ENCODE measurements at regions not wholly inside any gene's neighbourhood (a gene's known extent, or its start where the extent isn't known, plus 50 kb on each side); places are given as distances from the start of the nearest gene placed in this dataset.

- WGBS, 2 donors, result 89 to 91% methylated on average over 4 of the region's 4 CpGs
- Histone ChIP-seq H3K9ac (ENCODE audit: insufficient read depth in 1 of 2, low read length in 2 of 2) (no peak overlapping the region), H3K4me3 (no peak overlapping the region), H3K27me3 (ENCODE audit: control insufficient read depth in 3 of 3, insufficient read depth in 3 of 3, low read length in 2 of 3) (no peaks in the 10 kb centered on the region), H3K27ac (ENCODE audit: low read depth in 1 of 2, low read length in 1 of 2) (no peak overlapping the region), H3K4me1 (ENCODE audit: control insufficient read depth in 5 of 5, insufficient read depth in 5 of 5, low read length in 5 of 5) (peaks cover 0 to 12% (median 0%) of the 10 kb centered on the region in 5 donors), H3K36me3 (ENCODE audit: control insufficient read depth in 4 of 4, insufficient read depth in 4 of 4, low read length in 4 of 4) (no peaks in the 10 kb centered on the region), H3K9me3 (ENCODE audit: control insufficient read depth in 4 of 4, insufficient read depth in 3 of 4, low read length in 3 of 4) (no peaks in the 10 kb centered on the region)
- no peak for TF ChIP-seq CTCF (IDR thresholded peaks at IDR 0.05; ENCODE audit: control extremely low read depth, extremely low read depth)
- no peak for ATAC-seq (ENCODE audit: insufficient read depth, low FRiP score)
- DNase-seq, result no peak
Observed at GRCh38 chr10:90481326-90481923, 376.4 kb downstream of the HTR7 start.

DNA sequence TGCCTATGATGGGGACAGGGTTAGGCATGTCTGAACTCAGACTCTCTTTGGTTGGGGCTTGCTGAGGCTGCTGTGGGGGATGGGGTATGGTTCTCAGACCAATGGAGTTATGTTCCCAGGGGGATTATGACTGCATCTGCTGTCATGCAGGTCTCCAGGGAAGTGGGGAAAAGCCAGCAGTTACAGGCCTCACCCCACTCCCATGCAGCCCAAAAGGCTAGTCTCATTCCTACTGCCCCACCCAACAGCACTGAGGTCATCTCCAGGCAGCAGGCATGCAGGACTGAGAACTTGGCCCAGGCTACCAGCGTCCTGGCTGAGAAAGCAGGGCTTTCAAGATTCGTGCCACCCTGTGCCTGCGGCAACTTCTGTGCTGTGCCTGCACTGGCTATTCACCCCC is 373.3 kb downstream of the HTR7 start:
- no peak for TF ChIP-seq CTCF (IDR thresholded peaks at IDR 0.05; ENCODE audit: control extremely low read depth, extremely low read depth)
- 83 to 84% methylated on average over 3 of the region's 3 CpGs for WGBS, 2 donors
- H3K4me3 ChIP-seq, result no peak overlapping the region

DNA sequence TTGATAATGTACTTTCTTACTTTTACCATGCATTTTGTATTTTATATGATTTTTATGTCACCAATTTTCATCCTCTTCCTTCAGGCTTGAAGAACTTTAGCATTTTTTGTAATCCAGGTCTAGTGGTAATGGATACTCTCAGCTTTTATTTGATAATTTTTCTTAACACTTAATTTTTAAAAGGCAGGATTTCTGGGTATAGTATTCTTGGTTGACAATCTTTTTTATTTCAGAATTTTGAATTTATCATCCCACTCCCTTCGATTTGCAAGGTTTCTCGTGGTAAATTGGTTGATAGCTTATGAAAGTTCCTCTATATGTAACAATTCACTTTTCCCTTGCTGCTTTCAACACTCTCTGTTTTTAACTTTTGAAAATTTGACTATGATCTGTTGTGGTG is 363.7 kb downstream of the HTR7 start:
- H3K9ac ChIP-seq (ENCODE audit: insufficient read depth in 1 of 2, low read length in 2 of 2), result no peak overlapping the region
- H3K27ac ChIP-seq (ENCODE audit: low read depth in 1 of 2, low read length in 1 of 2), result no peak overlapping the region
- TF ChIP-seq CTCF (IDR thresholded peaks at IDR 0.05; ENCODE audit: control extremely low read depth, extremely low read depth), result no peak
- H3K4me3 ChIP-seq, result no peak overlapping the region
- H3K4me1 ChIP-seq (ENCODE audit: control insufficient read depth in 5 of 5, insufficient read depth in 5 of 5, low read length in 5 of 5), result no peaks in the 10 kb centered on the region
- no peak for DNase-seq
- no peaks in the 10 kb centered on the region for H3K36me3 ChIP-seq (ENCODE audit: control insufficient read depth in 4 of 4, insufficient read depth in 4 of 4, low read length in 4 of 4)
- peaks cover 0 to 21% (median 3%) of the 10 kb centered on the region in 4 donors for H3K9me3 ChIP-seq (ENCODE audit: control insufficient read depth in 4 of 4, insufficient read depth in 3 of 4, low read length in 3 of 4)
- no peak for ATAC-seq (ENCODE audit: insufficient read depth, low FRiP score)
- WGBS, 2 donors, result 88 to 90% methylated on average over 2 of the region's 2 CpGs
- H3K27me3 ChIP-seq (ENCODE audit: control insufficient read depth in 3 of 3, insufficient read depth in 3 of 3, low read length in 2 of 3), result no peaks in the 10 kb centered on the region

More for the DNA sequence above, 373.3 kb downstream of the HTR7 start:
- Histone ChIP-seq H3K27me3 (ENCODE audit: control insufficient read depth in 3 of 3, insufficient read depth in 3 of 3, low read length in 2 of 3) (no peaks in the 10 kb centered on the region), H3K4me1 (ENCODE audit: control insufficient read depth in 5 of 5, insufficient read depth in 5 of 5, low read length in 5 of 5) (no peaks in the 10 kb centered on the region), H3K9ac (ENCODE audit: insufficient read depth in 1 of 2, low read length in 2 of 2) (no peak overlapping the region), H3K27ac (ENCODE audit: low read depth in 1 of 2, low read length in 1 of 2) (no peak overlapping the region), H3K36me3 (ENCODE audit: control insufficient read depth in 4 of 4, insufficient read depth in 4 of 4, low read length in 4 of 4) (no peaks in the 10 kb centered on the region), H3K9me3 (ENCODE audit: control insufficient read depth in 4 of 4, insufficient read depth in 3 of 4, low read length in 3 of 4) (no peaks in the 10 kb centered on the region)
- ATAC-seq (ENCODE audit: insufficient read depth, low FRiP score) (no peak), DNase-seq (no peak)

- no peak for TF ChIP-seq CTCF (IDR thresholded peaks at IDR 0.05; ENCODE audit: control extremely low read depth, extremely low read depth)
- H3K4me1 ChIP-seq (ENCODE audit: control insufficient read depth in 5 of 5, insufficient read depth in 5 of 5, low read length in 5 of 5), result no peaks in the 10 kb centered on the region
- no peak overlapping the region for H3K4me3 ChIP-seq
- peaks cover 0 to 5% (median 0%) of the 10 kb centered on the region in 4 donors for H3K9me3 ChIP-seq (ENCODE audit: control insufficient read depth in 4 of 4, insufficient read depth in 3 of 4, low read length in 3 of 4)
- H3K27me3 ChIP-seq (ENCODE audit: control insufficient read depth in 3 of 3, insufficient read depth in 3 of 3, low read length in 2 of 3), result no peaks in the 10 kb centered on the region
- H3K36me3 ChIP-seq (ENCODE audit: control insufficient read depth in 4 of 4, insufficient read depth in 4 of 4, low read length in 4 of 4), result no peaks in the 10 kb centered on the region
- no peak for DNase-seq
- WGBS, 2 donors, result 88 to 92% methylated on average over 2 of the region's 2 CpGs
- H3K9ac ChIP-seq (ENCODE audit: insufficient read depth in 1 of 2, low read length in 2 of 2), result no peak overlapping the region
- no peak overlapping the region for H3K27ac ChIP-seq (ENCODE audit: low read depth in 1 of 2, low read length in 1 of 2)
- ATAC-seq (ENCODE audit: insufficient read depth, low FRiP score), result no peak
Observed at GRCh38 chr10:90504172-90504571, 353.7 kb downstream of the HTR7 start.
